Activated T-helper 1 cell treated with anti-CD3 and anti-CD28 coated beads, Interleukin-12 subunit alpha, Interleukin-12 subunit beta, Interleukin-2, Interleukin-4 antibody, amounts not matched to agents 30 ng/mL and 10 ng/mL and 1 ng/mL, durations not matched to agents 14 hours and 24 hours and 36 hours (primary cell): ENCODE measurements at regions not wholly inside any gene's neighbourhood (a gene's known extent, or its start where the extent isn't known, plus 50 kb on each side); places are given as distances from the start of the nearest gene placed in this dataset.
A peak's percentile ranks its signal among the peaks of the same experiment; 100 is the strongest.

Experiments used
- DNase-seq: peaks from one replicate; pipeline ENCODE4 v3.0.0; 2021; ENCODE audit warnings: low spot score
- H3K27ac Mint-ChIP-seq: one replicate; pipeline ENCODE4 v1.8.0; 2021; ENCODE audit warnings: mild to moderate bottlenecking, mixed read lengths
- H3K27me3 Mint-ChIP-seq: one replicate; pipeline ENCODE4 v1.8.0; 2022; ENCODE audit warnings: mild to moderate bottlenecking, moderate library complexity, mixed read lengths; ENCODE audit not compliant: insufficient read depth
- H3K36me3 Mint-ChIP-seq: one replicate; pipeline ENCODE4 v1.8.0; 2021; ENCODE audit warnings: low read depth, mixed read lengths
- H3K4me1 Mint-ChIP-seq: one replicate; pipeline ENCODE4 v1.8.0; 2021; ENCODE audit warnings: low read depth, mixed read lengths
- H3K4me3 Mint-ChIP-seq: one replicate; pipeline ENCODE4 v1.8.0; 2021; ENCODE audit warnings: mild to moderate bottlenecking, moderate library complexity, mixed read lengths
- H3K9me3 Mint-ChIP-seq: one replicate; pipeline ENCODE4 v1.8.0; 2021; ENCODE audit warnings: mixed read lengths
- intact Hi-C: fragments of 100-400 bp; cut with micrococcal nuclease; formaldehyde crosslinking; loops from one replicate; pipeline ENCODE4 v1.15.1; 2024

- Mint-ChIP-seq H3K36me3 (peaks cover 27% of the 10 kb centered on the region), H3K4me1 (peaks cover 48% of the 10 kb centered on the region), H3K4me3 (peak overlapping the region; percentile 97), H3K27ac (peak overlapping the region; percentile 100), H3K9me3 (no peaks in the 10 kb centered on the region), H3K27me3 (no peaks in the 10 kb centered on the region)
- DNase-seq: peak; percentile 99
- intact Hi-C loops: loop anchor here (1.0 to 10.0 kb wide), 15 partner anchors 12 to 993 kb away; partner anchors contain the start of genes EBPL, KPNA3, RCBTB1 and SPRYD7
Measured at GRCh38 chr13:50081679-50082425, 66.6 kb downstream of the KCNRG start.

DNA sequence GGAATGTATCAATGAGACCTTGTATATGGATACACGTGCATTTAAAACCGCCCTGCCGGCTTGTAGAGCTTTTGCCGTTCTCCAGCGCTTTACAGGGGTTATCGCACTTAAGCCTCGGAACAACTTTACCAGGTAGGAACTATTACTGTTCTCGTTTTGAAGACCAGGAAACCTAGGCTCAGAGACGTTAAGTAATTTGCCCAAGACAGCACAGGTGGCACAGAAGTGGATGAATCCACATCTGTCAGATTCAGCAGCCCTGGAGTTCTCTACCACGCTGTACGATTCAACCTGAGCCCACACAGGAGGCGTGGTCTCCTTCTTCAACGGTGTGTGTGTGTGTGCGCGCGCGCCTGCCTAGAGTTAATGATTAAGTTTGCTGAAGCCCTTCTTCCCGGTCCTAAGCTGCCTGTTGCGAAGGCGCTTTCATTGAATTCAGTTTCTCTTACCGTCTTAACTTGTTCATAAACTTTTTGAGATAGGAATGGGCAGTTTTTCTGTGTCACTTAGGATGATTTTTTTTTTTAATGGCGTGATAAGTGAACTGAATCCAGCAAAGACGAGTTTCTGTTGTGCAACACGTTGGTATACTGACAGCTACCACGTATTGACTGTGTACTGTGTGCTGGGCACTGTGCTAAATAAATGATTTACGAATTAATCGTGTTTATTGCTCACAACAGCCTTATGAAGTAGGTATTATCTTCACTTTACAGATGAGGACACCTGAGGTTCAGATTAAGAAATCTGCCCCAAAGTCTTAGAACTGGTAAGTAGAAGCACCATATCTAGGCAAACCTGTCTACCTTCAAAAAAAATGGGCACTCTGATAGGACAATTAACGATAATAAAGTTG lies 67.4 kb downstream of the KCNRG start:
- intact Hi-C loops: loop anchor here (1.0 to 10.0 kb wide), 14 partner anchors 12 to 992 kb away; partner anchors contain the start of genes EBPL, KPNA3, RCBTB1 and SPRYD7
- Mint-ChIP-seq H3K36me3 (peaks cover 27% of the 10 kb centered on the region), H3K9me3 (no peaks in the 10 kb centered on the region), H3K4me3 (peak overlapping the region; percentile 97), H3K27ac (peak overlapping the region; percentile 100), H3K27me3 (no peaks in the 10 kb centered on the region), H3K4me1 (peaks cover 50% of the 10 kb centered on the region)
- peak; percentile 66 for DNase-seq

DNA sequence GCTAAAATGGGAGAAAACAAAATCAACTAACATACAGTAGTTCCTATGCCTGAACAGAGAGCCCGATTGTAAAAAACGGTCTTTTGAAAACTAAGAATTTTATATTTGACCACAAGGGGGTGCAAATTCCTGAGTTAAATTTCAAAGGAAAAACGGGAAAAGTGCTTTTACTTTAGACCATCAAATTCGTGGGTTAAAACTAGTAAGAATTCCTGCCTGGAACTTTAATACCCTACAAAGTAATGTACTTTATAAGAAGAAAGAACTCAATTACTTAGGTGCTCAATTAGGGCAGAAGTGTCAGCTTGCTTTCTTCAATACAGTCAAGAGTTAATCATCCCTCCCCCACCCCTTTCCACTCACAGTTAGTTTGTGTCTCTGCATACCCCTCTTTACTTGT lies 69.8 kb downstream of the KCNRG start:
- intact Hi-C loops: loop anchor here (1.0 to 10.0 kb wide), 4 partner anchors 390 to 990 kb away; partner anchors contain the start of gene EBPL
- DNase-seq: no peak
- Mint-ChIP-seq H3K27me3 (no peaks in the 10 kb centered on the region), H3K4me1 (peaks cover 34% of the 10 kb centered on the region), H3K9me3 (no peaks in the 10 kb centered on the region), H3K4me3 (peak overlapping the region; percentile 34), H3K36me3 (peaks cover 28% of the 10 kb centered on the region), H3K27ac (no peak overlapping the region)

GRCh38 chr13:50089633-50090032 lies 74.4 kb downstream of the KCNRG start:
- intact Hi-C loops: loop anchor here (10.0 kb wide), 2 partner anchors 395 to 985 kb away; partner anchors contain the start of gene EBPL
- H3K9me3 Mint-ChIP-seq: no peaks in the 10 kb centered on the region
- H3K27me3 Mint-ChIP-seq: no peaks in the 10 kb centered on the region
- H3K27ac Mint-ChIP-seq: no peak overlapping the region
- H3K4me3 Mint-ChIP-seq: no peak overlapping the region
- DNase-seq: no peak
- H3K36me3 Mint-ChIP-seq: peaks cover 16% of the 10 kb centered on the region
- peaks cover 15% of the 10 kb centered on the region for H3K4me1 Mint-ChIP-seq

GRCh38 chr13:50090211-50090610 lies 75.0 kb downstream of the KCNRG start:
- Mint-ChIP-seq H3K36me3 (peaks cover 15% of the 10 kb centered on the region), H3K27me3 (no peaks in the 10 kb centered on the region), H3K4me1 (peaks cover 11% of the 10 kb centered on the region), H3K4me3 (no peak overlapping the region), H3K9me3 (no peaks in the 10 kb centered on the region), H3K27ac (no peak overlapping the region)
- intact Hi-C loops: no loop called here
- no peak for DNase-seq

- Mint-ChIP-seq H3K4me1 (peaks cover 10% of the 10 kb centered on the region), H3K27me3 (no peaks in the 10 kb centered on the region), H3K27ac (no peak overlapping the region), H3K36me3 (peaks cover 20% of the 10 kb centered on the region), H3K4me3 (no peak overlapping the region), H3K9me3 (peaks cover 17% of the 10 kb centered on the region)
- no peak for DNase-seq
- intact Hi-C loops: loop anchor here (1.0 kb wide), 2 partner anchors 12 to 46 kb away; no protein-coding TSS in a partner anchor
Measured at GRCh38 chr13:50094615-50095293, 79.5 kb downstream of the KCNRG start.

- peaks cover 17% of the 10 kb centered on the region for H3K9me3 Mint-ChIP-seq
- intact Hi-C loops: no loop called here
- H3K4me1 Mint-ChIP-seq: peaks cover 21% of the 10 kb centered on the region
- H3K27ac Mint-ChIP-seq: peak overlapping the region; percentile 10
- no peak overlapping the region for H3K4me3 Mint-ChIP-seq
- no peaks in the 10 kb centered on the region for H3K27me3 Mint-ChIP-seq
- no peak for DNase-seq
- peaks cover 31% of the 10 kb centered on the region for H3K36me3 Mint-ChIP-seq
Measured at GRCh38 chr13:50098693-50099092, 83.4 kb downstream of the KCNRG start.

DNA sequence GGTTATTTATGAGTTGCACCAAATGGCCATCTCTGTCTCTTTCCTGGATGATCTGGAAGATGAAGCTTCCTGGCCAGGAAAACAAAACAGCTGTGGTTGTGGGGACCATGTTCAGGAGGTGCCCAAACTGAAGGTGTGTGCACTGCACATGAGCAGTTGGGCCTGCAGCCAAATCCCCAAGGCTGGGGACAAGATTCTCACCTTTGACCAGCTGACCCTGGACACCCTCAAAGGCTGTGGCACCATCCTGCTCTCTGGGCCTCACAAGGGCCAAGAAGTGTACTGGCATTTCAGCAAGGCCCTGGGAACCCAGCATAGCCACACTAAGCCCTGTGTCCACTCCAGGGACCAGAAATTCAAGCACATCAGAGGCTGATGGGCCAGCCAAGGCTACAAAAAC lies 84.2 kb downstream of the KCNRG start:
- Mint-ChIP-seq H3K4me3 (no peak overlapping the region), H3K36me3 (peaks cover 32% of the 10 kb centered on the region), H3K27ac (no peak overlapping the region), H3K9me3 (peaks cover 17% of the 10 kb centered on the region), H3K4me1 (peaks cover 24% of the 10 kb centered on the region), H3K27me3 (no peaks in the 10 kb centered on the region)
- no peak for DNase-seq
- intact Hi-C loops: no loop called here

DNA sequence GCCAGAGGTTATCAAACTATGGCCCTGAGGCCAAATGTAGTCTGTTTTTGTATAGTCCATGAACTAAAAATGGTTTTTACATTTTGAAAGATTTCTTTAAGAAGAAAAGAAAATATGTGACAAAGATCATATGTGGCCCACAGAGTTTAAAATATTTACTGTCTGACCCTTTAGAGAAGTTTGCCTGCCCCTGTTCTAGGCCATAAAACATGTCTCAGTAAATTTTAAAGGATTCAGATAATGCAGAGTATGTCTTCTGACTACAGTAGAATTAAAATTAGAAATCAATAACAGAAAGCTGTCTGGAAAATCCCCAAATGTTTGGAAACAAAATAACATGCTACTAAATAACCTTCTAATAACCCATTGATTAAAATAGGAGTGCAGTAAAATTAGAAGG lies 86.3 kb downstream of the KCNRG start:
- H3K27me3 Mint-ChIP-seq: no peaks in the 10 kb centered on the region
- no peak overlapping the region for H3K4me3 Mint-ChIP-seq
- no peak for DNase-seq
- peaks cover 43% of the 10 kb centered on the region for H3K4me1 Mint-ChIP-seq
- peaks cover 40% of the 10 kb centered on the region for H3K36me3 Mint-ChIP-seq
- no peak overlapping the region for H3K27ac Mint-ChIP-seq
- H3K9me3 Mint-ChIP-seq: peaks cover 17% of the 10 kb centered on the region
- intact Hi-C loops: no loop called here

- Mint-ChIP-seq H3K36me3 (peaks cover 24% of the 10 kb centered on the region), H3K27ac (no peak overlapping the region), H3K4me3 (no peak overlapping the region), H3K4me1 (peaks cover 46% of the 10 kb centered on the region), H3K9me3 (no peaks in the 10 kb centered on the region), H3K27me3 (no peaks in the 10 kb centered on the region)
- no peak for DNase-seq
- intact Hi-C loops: no loop called here
Measured at GRCh38 chr13:50104493-50104892, 89.2 kb downstream of the KCNRG start.

GRCh38 chr13:50106559-50106958 lies 91.3 kb downstream of the KCNRG start:
- Mint-ChIP-seq H3K4me3 (peak overlapping the region; percentile 1), H3K9me3 (no peaks in the 10 kb centered on the region), H3K4me1 (peaks cover 45% of the 10 kb centered on the region), H3K36me3 (peaks cover 23% of the 10 kb centered on the region), H3K27ac (peak overlapping the region; percentile 2), H3K27me3 (no peaks in the 10 kb centered on the region)
- intact Hi-C loops: loop anchor here (2.0 kb wide), 1 partner anchor 16 kb away; no protein-coding TSS in a partner anchor
- DNase-seq: no peak

- peaks cover 41% of the 10 kb centered on the region for H3K4me1 Mint-ChIP-seq
- DNase-seq: no peak
- peaks cover 17% of the 10 kb centered on the region for H3K36me3 Mint-ChIP-seq
- no peaks in the 10 kb centered on the region for H3K27me3 Mint-ChIP-seq
- peak overlapping the region; percentile 22 for H3K4me3 Mint-ChIP-seq
- no peaks in the 10 kb centered on the region for H3K9me3 Mint-ChIP-seq
- H3K27ac Mint-ChIP-seq: no peak overlapping the region
- intact Hi-C loops: loop anchor here (2.0 kb wide), 1 partner anchor 16 kb away; no protein-coding TSS in a partner anchor
Measured at GRCh38 chr13:50107205-50107604, 92.0 kb downstream of the KCNRG start.
